CD4-positive, alpha-beta memory T cell (primary cell): ENCODE measurements at regions not wholly inside any gene's neighbourhood (a gene's known extent, or its start where the extent isn't known, plus 50 kb on each side); places are given as distances from the start of the nearest gene placed in this dataset.

Experiments
- CTCF ChIA-PET: fragments of 350-600 bp; sonication (Branson Sonifier 250); formaldehyde crosslinking; loops from one replicate; lab custom pipeline; 2021; ENCODE audit warnings: inconsistent platforms; ENCODE audit not compliant: partially characterized antibody; lab: Charles Lee
- POLR2A ChIA-PET: fragments of 350-600 bp; sonication (Branson Sonifier 250); formaldehyde crosslinking; loops from one replicate; lab custom pipeline; 2021; ENCODE audit not compliant: partially characterized antibody; lab: Charles Lee
- DNase-seq, 5 donors: peaks; one replicate each; pipeline versions ENCODE4 v3.0.0 to v3.0.0-alpha.2; 2020 to 2022; ENCODE audit warnings: mixed read lengths in 1 of 5
- H3K27ac ChIP-seq: one replicate; pipeline ENCODE4 v1.7.0; 2013; ENCODE audit warnings: low read depth, low read length
- H3K27me3 ChIP-seq: 2 replicates; pipeline ENCODE4 v1.7.0; 2013; ENCODE audit warnings: mild to moderate bottlenecking, low read length, moderate library complexity; ENCODE audit not compliant: insufficient read depth
- H3K36me3 ChIP-seq: 2 replicates; pipeline ENCODE4 v1.7.0; 2013; ENCODE audit warnings: mild to moderate bottlenecking, low read length, moderate library complexity; ENCODE audit not compliant: insufficient read depth
- H3K4me1 ChIP-seq: 2 replicates; pipeline ENCODE4 v1.7.0; 2013; ENCODE audit warnings: mild to moderate bottlenecking, low read length, moderate library complexity; ENCODE audit not compliant: insufficient read depth
- H3K4me3 ChIP-seq, 2 donors: one replicate each; pipeline ENCODE4 v1.7.0; 2013; ENCODE audit warnings: low read length in 2 of 2, mild to moderate bottlenecking in 1 of 2
- H3K9me3 ChIP-seq, 2 donors: one replicate each; pipeline ENCODE4 v1.7.0; 2013; ENCODE audit warnings: low read length in 2 of 2, control low read depth in 1 of 2; ENCODE audit not compliant: control insufficient read depth in 1 of 2
- H3K27ac Mint-ChIP-seq, 7 donors: one replicate each; pipeline ENCODE4 v1.8.0; 2020 to 2021; ENCODE audit warnings: mixed read lengths in 7 of 7, mild to moderate bottlenecking in 6 of 7, inconsistent platforms in 3 of 7, moderate library complexity in 3 of 7
- H3K27me3 Mint-ChIP-seq, 2 donors: one replicate each; pipeline ENCODE4 v1.8.0; 2020 to 2021; ENCODE audit warnings: mixed read lengths in 2 of 2
- H3K36me3 Mint-ChIP-seq, 2 donors: one replicate each; pipeline ENCODE4 v1.8.0; 2020 to 2021; ENCODE audit warnings: mixed read lengths in 2 of 2, inconsistent platforms in 1 of 2, mild to moderate bottlenecking in 1 of 2
- H3K4me1 Mint-ChIP-seq, 4 donors: one replicate each; pipeline ENCODE4 v1.8.0; 2020 to 2021; ENCODE audit warnings: mixed read lengths in 4 of 4, mild to moderate bottlenecking in 1 of 4
- H3K4me3 Mint-ChIP-seq, 8 donors: one replicate each; pipeline ENCODE4 v1.8.0; 2020 to 2021; ENCODE audit warnings: mixed read lengths in 8 of 8, mild to moderate bottlenecking in 7 of 8, moderate library complexity in 6 of 8, inconsistent platforms in 3 of 8
- H3K9me3 Mint-ChIP-seq, 8 donors: one replicate each; pipeline ENCODE4 v1.8.0; 2020 to 2021; ENCODE audit warnings: mixed read lengths in 8 of 8, mild to moderate bottlenecking in 5 of 8, inconsistent platforms in 3 of 8, moderate library complexity in 1 of 8
- intact Hi-C: fragments of 100-400 bp; cut with micrococcal nuclease; formaldehyde crosslinking; loops from one replicate; pipeline ENCODE4 v1.15.1; 2023

GRCh38 chr14:35482994-35483515, 50.9 kb upstream of the INSM2 start:
- no peaks in the 10 kb centered on the region for H3K36me3 ChIP-seq
- intact Hi-C loops: no loop called here
- POLR2A ChIA-PET: no interaction called here
- H3K9me3 ChIP-seq: no peaks in the 10 kb centered on the region
- no peak overlapping the region for H3K27ac Mint-ChIP-seq
- DNase-seq: no peak
- H3K27me3 ChIP-seq: no peaks in the 10 kb centered on the region
- no peaks in the 10 kb centered on the region for H3K36me3 Mint-ChIP-seq
- no peaks in the 10 kb centered on the region for H3K9me3 Mint-ChIP-seq
- CTCF ChIA-PET: no interaction called here
- no peaks in the 10 kb centered on the region for H3K4me1 Mint-ChIP-seq
- H3K4me3 Mint-ChIP-seq: no peak overlapping the region
- no peak overlapping the region for H3K27ac ChIP-seq
- H3K4me3 ChIP-seq: no peak overlapping the region
- H3K4me1 ChIP-seq: no peaks in the 10 kb centered on the region
- H3K27me3 Mint-ChIP-seq: peaks cover 8% of the 10 kb centered on the region in 2 donors
